OCI-LY3 (cell line): ENCODE measurements at regions not wholly inside any gene's neighbourhood (a gene's known extent, or its start where the extent isn't known, plus 50 kb on each side); places are given as distances from the start of the nearest gene placed in this dataset.

Source experiments
- H2AFZ ChIP-seq: fragments of 200-600, 300-600 bp; shearing (Covaris generic); 2 replicates; pipeline ENCODE4 v1.6.0; 2014; ENCODE audit warnings: antibody characterized with exemption, low read depth, low read length
- H3K27ac ChIP-seq: fragments of 200-600, 300-600 bp; sonication (generic); 2 replicates; pipeline ENCODE4 v1.5.1; 2014; ENCODE audit warnings: mild to moderate bottlenecking, low read length, moderate library complexity, mixed read lengths
- H3K27me3 ChIP-seq: fragments of 200-600, 300-600 bp; sonication (generic); 2 replicates; pipeline ENCODE4 v1.6.1; 2014; ENCODE audit warnings: low read depth, low read length, mixed read lengths
- H3K36me3 ChIP-seq: fragments of 200-600, 300-600 bp; sonication (generic); replicated peaks from 2 replicates; pipeline ENCODE3; 2014; ENCODE audit warnings: low read depth, low read length, mixed read lengths
- H3K4me1 ChIP-seq: fragments of 300-600, 200-600 bp; sonication (generic); 2 replicates; pipeline ENCODE4 v1.6.1; 2014; ENCODE audit warnings: low read length, mixed read lengths
- H3K4me2 ChIP-seq: fragments of 200-600, 300-600 bp; sonication (generic); 2 replicates; pipeline ENCODE4 v1.6.1; 2014; ENCODE audit warnings: low read length, mixed read lengths
- H3K4me3 ChIP-seq: fragments of 300-600, 200-600 bp; sonication (generic); 2 replicates; pipeline ENCODE4 v1.5.1; 2014; ENCODE audit warnings: antibody characterized with exemption, mild to moderate bottlenecking, low read length, moderate library complexity
- H3K79me2 ChIP-seq: fragments of 300-600, 200-600 bp; shearing (Covaris generic); 2 replicates; pipeline ENCODE4 v1.6.1; 2014; ENCODE audit warnings: mild to moderate bottlenecking, low read length, mixed read lengths
- H3K9ac ChIP-seq: fragments of 300-600, 200-600 bp; shearing (Covaris generic); 2 replicates; pipeline ENCODE4 v1.6.0; 2014; ENCODE audit warnings: mild to moderate bottlenecking, low read length, moderate library complexity
- H3K9me3 ChIP-seq: fragments of 200-600, 300-600 bp; shearing (Covaris generic); 2 replicates; pipeline ENCODE4 v1.6.1; 2014; ENCODE audit warnings: low read length, mixed read lengths; ENCODE audit not compliant: insufficient read depth
- H4K20me1 ChIP-seq: fragments of 200-600, 300-600 bp; sonication (generic); 2 replicates; pipeline ENCODE4 v1.6.1; 2016; ENCODE audit warnings: low read length, mixed read lengths; ENCODE audit not compliant: insufficient read depth
- EZH2phosphoT487 ChIP-seq: fragments of 200-600 bp; shearing (Covaris generic); IDR thresholded peaks from 2 replicates; pipeline ENCODE4 v1.6.1; 2018; ENCODE audit warnings: antibody characterized with exemption, mixed run types, low read depth
- TF ChIP-seq, protein P1 (sequence below): fragments of 200-600, 300-600 bp; sonication (generic); IDR thresholded peaks from 2 replicates; pipeline ENCODE4 v1.5.1; 2014; ENCODE audit warnings: antibody characterized with exemption, low read length, low read depth

DNA sequence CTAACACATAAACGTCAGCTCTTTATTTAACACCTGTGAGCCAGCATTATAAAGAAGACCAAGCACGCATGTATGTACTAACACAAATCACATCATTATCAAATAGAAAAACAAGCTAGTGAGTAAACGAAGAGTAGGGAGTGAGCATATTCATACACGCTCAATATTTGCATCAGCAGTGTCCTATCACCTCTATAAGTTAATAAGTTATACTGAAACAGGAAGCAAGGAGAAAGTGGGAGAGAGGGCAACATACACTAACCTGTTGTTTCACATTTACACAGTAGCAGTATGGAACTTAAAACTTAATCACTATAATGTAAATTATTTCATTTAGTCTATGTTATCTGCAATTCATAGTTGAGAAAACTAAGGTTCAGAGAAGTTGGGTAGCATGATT, 321.5 kb upstream of the TANK start:
- H2AFZ ChIP-seq, result no peak overlapping the region
- no peak overlapping the region for H3K9ac ChIP-seq
- H3K4me3 ChIP-seq, result no peak overlapping the region
- no peaks in the 10 kb centered on the region for H3K79me2 ChIP-seq
- no peaks in the 10 kb centered on the region for H3K27me3 ChIP-seq
- H3K4me1 ChIP-seq, result peaks cover 9% of the 10 kb centered on the region
- TF ChIP-seq, protein P1, sequence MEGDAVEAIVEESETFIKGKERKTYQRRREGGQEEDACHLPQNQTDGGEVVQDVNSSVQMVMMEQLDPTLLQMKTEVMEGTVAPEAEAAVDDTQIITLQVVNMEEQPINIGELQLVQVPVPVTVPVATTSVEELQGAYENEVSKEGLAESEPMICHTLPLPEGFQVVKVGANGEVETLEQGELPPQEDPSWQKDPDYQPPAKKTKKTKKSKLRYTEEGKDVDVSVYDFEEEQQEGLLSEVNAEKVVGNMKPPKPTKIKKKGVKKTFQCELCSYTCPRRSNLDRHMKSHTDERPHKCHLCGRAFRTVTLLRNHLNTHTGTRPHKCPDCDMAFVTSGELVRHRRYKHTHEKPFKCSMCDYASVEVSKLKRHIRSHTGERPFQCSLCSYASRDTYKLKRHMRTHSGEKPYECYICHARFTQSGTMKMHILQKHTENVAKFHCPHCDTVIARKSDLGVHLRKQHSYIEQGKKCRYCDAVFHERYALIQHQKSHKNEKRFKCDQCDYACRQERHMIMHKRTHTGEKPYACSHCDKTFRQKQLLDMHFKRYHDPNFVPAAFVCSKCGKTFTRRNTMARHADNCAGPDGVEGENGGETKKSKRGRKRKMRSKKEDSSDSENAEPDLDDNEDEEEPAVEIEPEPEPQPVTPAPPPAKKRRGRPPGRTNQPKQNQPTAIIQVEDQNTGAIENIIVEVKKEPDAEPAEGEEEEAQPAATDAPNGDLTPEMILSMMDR, result no peak
- no peak for TF ChIP-seq EZH2phosphoT487
- H3K27ac ChIP-seq, result no peak overlapping the region
- H3K9me3 ChIP-seq, result no peaks in the 10 kb centered on the region; the same call in 1 of the 2 replicates
- H3K4me2 ChIP-seq, result peak overlapping the region; percentile 37
- H3K36me3 ChIP-seq, result no peaks in the 10 kb centered on the region
- H4K20me1 ChIP-seq, result no peaks in the 10 kb centered on the region

GRCh38 chr2:160842286-160842685, 317.9 kb upstream of the TANK start:
- H3K4me1 ChIP-seq, result peaks cover 9% of the 10 kb centered on the region
- H3K79me2 ChIP-seq, result no peaks in the 10 kb centered on the region
- H3K4me3 ChIP-seq, result no peak overlapping the region
- no peak overlapping the region for H3K9ac ChIP-seq
- H3K36me3 ChIP-seq, result no peaks in the 10 kb centered on the region
- no peak overlapping the region for H3K27ac ChIP-seq
- H3K9me3 ChIP-seq, result no peaks in the 10 kb centered on the region; the same call in 1 of the 2 replicates
- no peak overlapping the region for H3K4me2 ChIP-seq
- H3K27me3 ChIP-seq, result no peaks in the 10 kb centered on the region
- TF ChIP-seq, protein P1, result no peak
- TF ChIP-seq EZH2phosphoT487, result no peak
- no peaks in the 10 kb centered on the region for H4K20me1 ChIP-seq
- no peak overlapping the region for H2AFZ ChIP-seq

DNA sequence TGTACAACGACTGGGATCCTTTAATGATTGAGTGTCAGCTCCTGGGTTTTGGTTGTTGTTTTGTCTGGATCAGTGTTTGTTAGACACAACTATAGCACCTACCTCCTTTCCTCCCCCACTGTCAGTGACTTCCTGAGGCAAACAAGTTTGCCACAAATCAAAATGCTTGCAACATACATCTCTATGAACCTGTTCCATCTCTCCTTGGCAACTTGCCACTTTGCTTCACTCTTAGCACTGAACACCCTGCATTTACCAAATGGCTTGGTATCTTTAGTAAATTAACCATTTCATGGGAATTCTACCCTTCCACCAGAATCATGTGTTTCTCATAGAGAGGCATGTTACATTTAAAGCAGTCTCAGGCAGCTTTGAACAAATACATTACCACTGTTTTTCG, 301.1 kb upstream of the TANK start:
- TF ChIP-seq EZH2phosphoT487, result no peak
- TF ChIP-seq, protein P1, result no peak
- Histone ChIP-seq H3K27me3 (no peaks in the 10 kb centered on the region), H3K4me3 (no peak overlapping the region), H3K79me2 (no peaks in the 10 kb centered on the region), H3K4me1 (no peaks in the 10 kb centered on the region), H3K9me3 (no peaks in the 10 kb centered on the region), H3K27ac (no peak overlapping the region), H4K20me1 (no peaks in the 10 kb centered on the region), H2AFZ (no peak overlapping the region), H3K36me3 (no peaks in the 10 kb centered on the region), H3K4me2 (no peak overlapping the region), H3K9ac (no peak overlapping the region)

DNA sequence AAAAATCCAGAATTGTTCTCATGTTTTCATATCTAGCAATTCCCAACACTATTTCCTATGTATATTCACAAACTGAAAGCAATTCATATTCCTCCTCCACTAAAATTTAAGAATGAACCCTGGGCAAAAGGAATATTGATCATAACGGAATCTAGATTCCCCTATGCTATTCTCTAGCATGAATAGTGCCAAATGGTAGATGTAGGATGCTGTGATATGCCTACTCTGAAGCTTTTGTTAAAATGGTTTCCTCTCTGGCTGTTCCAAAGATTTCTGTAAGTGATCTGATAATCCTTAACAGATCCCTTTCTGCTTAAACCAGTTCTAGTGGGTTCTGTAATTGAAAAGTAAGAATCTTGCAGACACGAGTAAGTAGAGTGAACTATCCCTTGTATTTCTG, 298.0 kb upstream of the TANK start:
- no peak overlapping the region for H3K4me2 ChIP-seq
- TF ChIP-seq EZH2phosphoT487, result no peak
- TF ChIP-seq, protein P1, result no peak
- no peaks in the 10 kb centered on the region for H3K4me1 ChIP-seq
- H3K9me3 ChIP-seq, result no peaks in the 10 kb centered on the region
- no peak overlapping the region for H3K9ac ChIP-seq
- H3K27ac ChIP-seq, result no peak overlapping the region
- no peaks in the 10 kb centered on the region for H3K27me3 ChIP-seq
- no peaks in the 10 kb centered on the region for H3K79me2 ChIP-seq
- H3K4me3 ChIP-seq, result no peak overlapping the region
- H3K36me3 ChIP-seq, result no peaks in the 10 kb centered on the region
- no peaks in the 10 kb centered on the region for H4K20me1 ChIP-seq
- no peak overlapping the region for H2AFZ ChIP-seq
